Endothelial cell of umbilical vein (primary cell): ENCODE measurements at regions not wholly inside any gene's neighbourhood (a gene's known extent, or its start where the extent isn't known, plus 50 kb on each side); places are given as distances from the start of the nearest gene placed in this dataset.

ENCODE experiments used
- BruUV-seq: library from RNA; stranded (reverse); fragments of 400-500 nt; replicated peaks from 2 replicates; lab custom pipeline; 2021; lab: Mats Ljungman, UMichigan
- CTCF ChIA-PET: fragments of 300-600, 350-600 bp; sonication (Branson Sonifier 250); formaldehyde crosslinking; loops from one replicate; lab custom pipeline; 2021; ENCODE audit warnings: antibody characterized with exemption, inconsistent platforms; lab: Charles Lee
- POLR2A ChIA-PET: fragments of 300-600, 350-600 bp; sonication (Branson Sonifier 250); formaldehyde crosslinking; loops from one replicate; lab custom pipeline; 2021; ENCODE audit warnings: antibody characterized with exemption, inconsistent platforms; lab: Charles Lee
- DNase-seq: peaks from one replicate; pipeline ENCODE4 v3.0.0-alpha.2; 2011; ENCODE audit warnings: low read depth, low spot score
- FAIRE-seq: peaks from 2 replicates; lab custom pipeline; 2011; peaks lifted over from hg19 to GRCh38; lab: Jason Lieb, UNC
- H2AFZ ChIP-seq: 2 replicates; pipeline ENCODE4 v1.6.0; 2012; ENCODE audit warnings: low read depth, low read length, control low read depth, inconsistent platforms
- H3K27ac ChIP-seq: 2 replicates; pipeline ENCODE4 v1.5.1; 2011; ENCODE audit warnings: low read depth, mild to moderate bottlenecking, control low read depth, low read length, moderate library complexity; ENCODE audit not compliant: insufficient read depth
- H3K27me3 ChIP-seq, 2 experiments: 2 replicates each; pipeline versions ENCODE4 v1.6.0 to v1.6.1; 2011; ENCODE audit warnings: low read length in 2 of 2, mixed read lengths in 1 of 2; ENCODE audit not compliant: control insufficient read depth in 2 of 2, insufficient read depth in 2 of 2
- H3K36me3 ChIP-seq, 2 experiments: 2 replicates in 1 of 2; 3 replicates in 1 of 2; pipeline ENCODE4 v1.5.1; 2011; ENCODE audit warnings: low read length in 2 of 2, mild to moderate bottlenecking in 1 of 2, moderate library complexity in 1 of 2; ENCODE audit not compliant: control insufficient read depth in 2 of 2, insufficient read depth in 2 of 2; ENCODE audit errors: extremely low read depth in 1 of 2
- H3K4me1 ChIP-seq: 3 replicates; pipeline ENCODE4 v1.5.1; 2011; ENCODE audit warnings: mild to moderate bottlenecking, low read length; ENCODE audit not compliant: control insufficient read depth, insufficient read depth; ENCODE audit errors: extremely low read depth
- H3K4me2 ChIP-seq: 2 replicates; pipeline ENCODE4 v1.6.1; 2011; ENCODE audit warnings: low read length, control low read depth, mixed read lengths; ENCODE audit not compliant: insufficient read depth
- H3K4me3 ChIP-seq, 3 experiments: fragments of 200-600 bp in 1 of 3; sonication (generic), shearing (Covaris generic) in 1 of 3; replicated peaks in 1 of 3; 2 replicates each; pipeline ENCODE4 v1.5.1; 2011 to 2016; ENCODE audit warnings: control low read depth in 3 of 3, low read length in 3 of 3, mild to moderate bottlenecking in 2 of 3, inconsistent platforms in 1 of 3, low read depth in 1 of 3, moderate library complexity in 1 of 3; ENCODE audit not compliant: insufficient read depth in 1 of 3
- H3K79me2 ChIP-seq: 2 replicates; pipeline ENCODE4 v1.6.0; 2012; ENCODE audit warnings: low read length, inconsistent platforms; ENCODE audit not compliant: control insufficient read depth, insufficient read depth
- H3K9ac ChIP-seq: replicated peaks from 2 replicates; pipeline ENCODE3; 2011; ENCODE audit warnings: low read length, control low read depth; ENCODE audit not compliant: insufficient read depth; ENCODE audit errors: extremely low read depth
- H3K9me1 ChIP-seq: replicated peaks from 3 replicates; pipeline ENCODE4 v1.6.0; 2011; ENCODE audit warnings: mild to moderate bottlenecking, low read length; ENCODE audit not compliant: control insufficient read depth, insufficient read depth; ENCODE audit errors: extremely low read depth
- H3K9me3 ChIP-seq: replicated peaks from 2 replicates; pipeline ENCODE4 v1.5.1; 2012; ENCODE audit warnings: low read length, inconsistent platforms; ENCODE audit not compliant: control insufficient read depth, insufficient read depth
- H4K20me1 ChIP-seq: replicated peaks from 2 replicates; pipeline ENCODE3; 2011; ENCODE audit warnings: mild to moderate bottlenecking, low read length; ENCODE audit not compliant: control insufficient read depth, insufficient read depth; ENCODE audit errors: extremely low read depth
- EZH2 ChIP-seq: IDR thresholded peaks from 2 replicates; pipeline ENCODE4 v1.6.1; 2012; ENCODE audit warnings: borderline replicate concordance, low read depth, mild to moderate bottlenecking, moderate library complexity, low read length, inconsistent platforms; ENCODE audit not compliant: severe bottlenecking
- FOS ChIP-seq: IDR thresholded peaks from 2 replicates; pipeline ENCODE4 v1.6.1; 2011; ENCODE audit warnings: mild to moderate bottlenecking, low read length, moderate library complexity, borderline replicate concordance; ENCODE audit not compliant: insufficient read depth
- GATA2 ChIP-seq: IDR thresholded peaks from 2 replicates; pipeline ENCODE4 v1.7.0; 2011; ENCODE audit warnings: low read depth, mild to moderate bottlenecking, moderate library complexity, mixed read lengths, low read length; ENCODE audit not compliant: insufficient read length, insufficient read depth
- JUN ChIP-seq: IDR thresholded peaks from 2 replicates; pipeline ENCODE4 v1.6.1; 2011; ENCODE audit warnings: borderline replicate concordance, low read depth; ENCODE audit not compliant: insufficient read length, insufficient read depth
- MYC ChIP-seq: IDR thresholded peaks from one replicate; pipeline ENCODE4 v1.6.1; 2011; ENCODE audit warnings: mild to moderate bottlenecking, low read depth, low read length
- POLR2A ChIP-seq: IDR thresholded peaks from 2 replicates; pipeline ENCODE4 v1.6.1; 2012; ENCODE audit warnings: low read depth, mild to moderate bottlenecking, control low read depth, low read length
- POLR2AphosphoS5 ChIP-seq: IDR thresholded peaks from 2 replicates; pipeline ENCODE4 v1.6.1; 2012; ENCODE audit warnings: low read depth, mild to moderate bottlenecking, control low read depth, low read length, moderate library complexity; ENCODE audit not compliant: insufficient read depth
- dilution Hi-C: fragments of 300-500 bp; cut with MboI; formaldehyde crosslinking; loops from one replicate; pipeline ENCODE4 v1.15.0; 2019; ENCODE audit warnings: low sequenced_read_pairs; ENCODE audit not compliant: extremely low pct_ligation_motif_present
- intact Hi-C: fragments of 100-400 bp; cut with micrococcal nuclease; formaldehyde crosslinking; loops from one replicate; pipeline ENCODE4 v1.10.0; 2022
- TF ChIP-seq, protein P1 (sequence below), 2 donors: IDR thresholded peaks; 1 replicate in 1 of 2; 2 replicates in 1 of 2; pipeline ENCODE4 v1.5.1; 2011; ENCODE audit warnings: low read length in 2 of 2, mild to moderate bottlenecking in 2 of 2, moderate library complexity in 2 of 2, control low read depth in 1 of 2, inconsistent platforms in 1 of 2, low read depth in 1 of 2; ENCODE audit not compliant: insufficient read depth in 1 of 2; ENCODE audit errors: extremely low read depth in 1 of 2
- TF ChIP-seq, protein P2 (sequence below): IDR thresholded peaks from 2 replicates; pipeline ENCODE4 v1.6.1; 2011; ENCODE audit not compliant: insufficient read depth, insufficient read length

DNA sequence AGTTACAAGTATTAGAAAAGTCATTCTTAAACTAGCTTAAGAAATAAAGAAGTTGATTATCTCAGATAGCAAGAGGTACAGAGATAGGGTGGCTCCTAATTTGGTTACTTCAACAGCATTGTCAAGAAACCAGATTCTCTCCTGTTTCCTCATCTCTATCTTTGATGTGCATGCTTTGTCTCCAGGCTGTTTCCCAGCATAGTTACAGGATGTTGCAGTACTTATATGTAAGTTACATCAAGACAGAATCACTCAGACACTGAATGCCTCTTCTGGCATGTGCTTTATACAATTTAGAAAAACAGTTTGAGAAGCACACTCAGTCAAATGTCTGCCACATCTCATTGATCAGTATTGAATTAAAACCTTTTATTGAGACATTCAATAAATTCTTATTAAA, 189.5 kb upstream of the UBE2E3 start:
- ChIA-PET CTCF (no interaction called here), POLR2A (no interaction called here)
- Histone ChIP-seq H4K20me1 (no peaks in the 10 kb centered on the region), H3K27ac (no peak overlapping the region), H3K9me3 (no peaks in the 10 kb centered on the region), H3K4me1 (no peaks in the 10 kb centered on the region), H3K9ac (no peak overlapping the region), H3K4me3 (no peak overlapping the region), H3K36me3 (no peaks in the 10 kb centered on the region), H3K27me3 (no peaks in the 10 kb centered on the region), H3K79me2 (no peaks in the 10 kb centered on the region), H3K4me2 (no peak overlapping the region), H2AFZ (no peak overlapping the region), H3K9me1 (no peaks in the 10 kb centered on the region)
- no peak for DNase-seq
- FAIRE-seq = no peak
- TF ChIP-seq FOS (no peak), POLR2AphosphoS5 (no peak), EZH2 (no peak), GATA2 (no peak), POLR2A (no peak), MYC (no peak), JUN (no peak)
- TF ChIP-seq, protein P1, sequence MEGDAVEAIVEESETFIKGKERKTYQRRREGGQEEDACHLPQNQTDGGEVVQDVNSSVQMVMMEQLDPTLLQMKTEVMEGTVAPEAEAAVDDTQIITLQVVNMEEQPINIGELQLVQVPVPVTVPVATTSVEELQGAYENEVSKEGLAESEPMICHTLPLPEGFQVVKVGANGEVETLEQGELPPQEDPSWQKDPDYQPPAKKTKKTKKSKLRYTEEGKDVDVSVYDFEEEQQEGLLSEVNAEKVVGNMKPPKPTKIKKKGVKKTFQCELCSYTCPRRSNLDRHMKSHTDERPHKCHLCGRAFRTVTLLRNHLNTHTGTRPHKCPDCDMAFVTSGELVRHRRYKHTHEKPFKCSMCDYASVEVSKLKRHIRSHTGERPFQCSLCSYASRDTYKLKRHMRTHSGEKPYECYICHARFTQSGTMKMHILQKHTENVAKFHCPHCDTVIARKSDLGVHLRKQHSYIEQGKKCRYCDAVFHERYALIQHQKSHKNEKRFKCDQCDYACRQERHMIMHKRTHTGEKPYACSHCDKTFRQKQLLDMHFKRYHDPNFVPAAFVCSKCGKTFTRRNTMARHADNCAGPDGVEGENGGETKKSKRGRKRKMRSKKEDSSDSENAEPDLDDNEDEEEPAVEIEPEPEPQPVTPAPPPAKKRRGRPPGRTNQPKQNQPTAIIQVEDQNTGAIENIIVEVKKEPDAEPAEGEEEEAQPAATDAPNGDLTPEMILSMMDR (IDR thresholded peaks at IDR 0.05; ENCODE audit: extremely low read depth in 1 of 2, insufficient read depth in 1 of 2, low read depth in 1 of 2, low read length in 2 of 2) = no peak
- TF ChIP-seq, protein P2, sequence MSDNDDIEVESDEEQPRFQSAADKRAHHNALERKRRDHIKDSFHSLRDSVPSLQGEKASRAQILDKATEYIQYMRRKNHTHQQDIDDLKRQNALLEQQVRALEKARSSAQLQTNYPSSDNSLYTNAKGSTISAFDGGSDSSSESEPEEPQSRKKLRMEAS = no peak
- BruUV-seq = no TSS peak
- intact Hi-C loops = no loop called here
- dilution Hi-C loops = no loop called here
